Prostate gland (tissue), 2 donors: ENCODE measurements at regions not wholly inside any gene's neighbourhood (a gene's known extent, or its start where the extent isn't known, plus 50 kb on each side); places are given as distances from the start of the nearest gene placed in this dataset.

ENCODE experiments used
- DNase-seq: peaks from one replicate; pipeline ENCODE4 v3.0.0-alpha.2; 2019; ENCODE audit warnings: low spot score
- H3K27ac ChIP-seq, 2 donors: fragments of 200-600 bp; sonication (generic); 2 replicates each; pipeline ENCODE4 v1.5.1; 2017 to 2019
- H3K27me3 ChIP-seq: fragments of 200-600 bp; sonication (generic); replicated peaks from 2 replicates; pipeline ENCODE4 v1.5.1; 2019; ENCODE audit not compliant: insufficient read depth
- H3K36me3 ChIP-seq, 2 donors: fragments of 200-600 bp; sonication (generic); 1 replicate in 1 of 2; 2 replicates in 1 of 2; pipeline versions ENCODE4 v1.5.1 to v1.8.1; 2017 to 2019
- H3K4me1 ChIP-seq: fragments of 200-600 bp; sonication (generic); replicated peaks from 2 replicates; pipeline ENCODE4 v1.5.1; 2019
- H3K4me3 ChIP-seq, 2 donors: fragments of 200-600 bp; sonication (generic); 2 replicates each; pipeline ENCODE4 v1.5.1; 2017 to 2019
- H3K9me3 ChIP-seq: fragments of 200-600 bp; sonication (generic); 2 replicates; pipeline ENCODE4 v1.5.1; 2017
- POLR2A ChIP-seq: fragments of 450-650 bp; IDR thresholded peaks from one replicate; pipeline ENCODE4 v1.6.1; 2016; ENCODE audit warnings: antibody characterized with exemption, mild to moderate bottlenecking
- POLR2AphosphoS5 ChIP-seq: sonication (generic); formaldehyde crosslinking; IDR thresholded peaks from one replicate; pipeline ENCODE4 v1.6.1; 2017; ENCODE audit warnings: antibody characterized with exemption
- WGBS: methylation state at CpG from one replicate; pipeline ENCODE4 v1.1.5; 2018; 5-methylcytosine and 5-hydroxymethylcytosine counted together
- intact Hi-C: fragments of 100-400 bp; cut with DNase I; formaldehyde crosslinking; loops from one replicate; pipeline ENCODE4 v1.14.2; 2022
- TF ChIP-seq, protein P1 (sequence below), 4 experiments: fragments of 200-600 bp in 2 of 4; fragments of 450-650 bp in 2 of 4; sonication (generic) in 2 of 4; IDR thresholded peaks; 1 replicate in 3 of 4; 2 replicates in 1 of 4; pipeline ENCODE4 v1.5.1; 2016 to 2019; ENCODE audit warnings: antibody characterized with exemption in 4 of 4, mild to moderate bottlenecking in 2 of 4, moderate library complexity in 2 of 4

DNA sequence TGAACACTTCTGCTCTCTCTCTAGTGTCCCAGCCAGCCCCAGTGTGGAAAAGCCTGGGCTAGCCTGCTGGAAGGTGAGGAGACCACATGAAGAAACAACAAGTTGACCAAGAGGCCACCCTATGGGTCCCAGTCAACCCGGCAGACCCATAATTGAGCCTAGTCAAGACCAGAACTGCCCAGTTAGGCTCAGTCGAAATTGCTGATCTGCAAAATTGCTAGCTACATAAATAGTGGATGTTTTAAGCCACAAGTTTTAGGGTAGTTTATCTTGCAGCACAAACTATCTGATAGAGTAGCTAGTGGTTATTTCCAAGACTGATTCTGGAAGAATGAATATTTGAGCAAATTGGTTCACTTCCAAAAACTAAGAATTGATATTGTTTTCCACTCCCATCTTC is 82.3 kb upstream of the CCDC112 start:
- TF ChIP-seq POLR2AphosphoS5 (no peak), POLR2A (no peak)
- TF ChIP-seq, protein P1, sequence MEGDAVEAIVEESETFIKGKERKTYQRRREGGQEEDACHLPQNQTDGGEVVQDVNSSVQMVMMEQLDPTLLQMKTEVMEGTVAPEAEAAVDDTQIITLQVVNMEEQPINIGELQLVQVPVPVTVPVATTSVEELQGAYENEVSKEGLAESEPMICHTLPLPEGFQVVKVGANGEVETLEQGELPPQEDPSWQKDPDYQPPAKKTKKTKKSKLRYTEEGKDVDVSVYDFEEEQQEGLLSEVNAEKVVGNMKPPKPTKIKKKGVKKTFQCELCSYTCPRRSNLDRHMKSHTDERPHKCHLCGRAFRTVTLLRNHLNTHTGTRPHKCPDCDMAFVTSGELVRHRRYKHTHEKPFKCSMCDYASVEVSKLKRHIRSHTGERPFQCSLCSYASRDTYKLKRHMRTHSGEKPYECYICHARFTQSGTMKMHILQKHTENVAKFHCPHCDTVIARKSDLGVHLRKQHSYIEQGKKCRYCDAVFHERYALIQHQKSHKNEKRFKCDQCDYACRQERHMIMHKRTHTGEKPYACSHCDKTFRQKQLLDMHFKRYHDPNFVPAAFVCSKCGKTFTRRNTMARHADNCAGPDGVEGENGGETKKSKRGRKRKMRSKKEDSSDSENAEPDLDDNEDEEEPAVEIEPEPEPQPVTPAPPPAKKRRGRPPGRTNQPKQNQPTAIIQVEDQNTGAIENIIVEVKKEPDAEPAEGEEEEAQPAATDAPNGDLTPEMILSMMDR (IDR thresholded peaks at IDR 0.05) = no peak

DNA sequence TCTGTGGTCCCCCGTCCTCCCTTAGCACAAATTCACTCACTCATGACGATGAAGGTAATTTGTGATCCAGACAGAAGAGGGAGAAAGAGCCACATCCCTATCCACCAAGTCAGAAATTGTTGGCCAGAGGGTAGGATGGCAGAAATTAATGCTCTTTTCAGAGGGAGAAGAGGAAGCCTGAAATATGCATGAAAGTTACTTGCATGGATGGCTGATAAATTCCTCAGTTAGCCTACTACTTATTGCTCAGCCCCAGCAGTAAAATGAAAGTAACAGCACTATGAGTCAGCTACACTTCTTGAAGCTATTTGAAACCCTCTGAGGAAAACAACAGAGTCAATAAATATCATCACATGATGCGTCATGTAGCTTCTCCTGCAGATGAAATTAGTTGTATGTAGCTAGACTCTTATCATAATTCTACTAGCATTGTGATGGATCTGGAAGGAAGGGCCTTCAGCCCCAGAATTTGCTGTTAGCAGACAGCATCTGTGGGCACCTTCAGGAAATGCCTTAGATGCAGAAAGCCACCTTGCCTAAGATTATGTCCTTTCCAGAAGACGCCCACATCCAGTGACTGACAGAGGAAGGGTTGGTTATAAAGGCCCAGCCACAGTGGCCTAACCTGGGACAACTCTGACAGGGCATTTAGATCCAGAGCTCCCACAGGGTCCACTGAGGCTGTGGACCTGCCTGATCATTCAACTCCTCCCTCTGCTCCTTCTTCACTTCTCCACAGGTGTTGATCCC is 81.2 kb upstream of the CCDC112 start:
- no peaks in the 10 kb centered on the region for H3K4me1 ChIP-seq
- intact Hi-C loops = loop anchor here (5.0 kb wide), 1 partner anchor 210 kb away; no protein-coding TSS in a partner anchor
- DNase-seq = no peak
- no peak overlapping the region for H3K27ac ChIP-seq
- H3K36me3 ChIP-seq = no peaks in the 10 kb centered on the region
- 65% methylated on average over 4 of the region's 4 CpGs for WGBS
- no peaks in the 10 kb centered on the region for H3K27me3 ChIP-seq
- no peaks in the 10 kb centered on the region for H3K9me3 ChIP-seq
- no peak overlapping the region for H3K4me3 ChIP-seq
- TF ChIP-seq, protein P1 (IDR thresholded peaks at IDR 0.05) = peak in 2 of 4 experiments; percentile 16 to 23
- no peak for TF ChIP-seq POLR2A

More for the DNA sequence above, 82.3 kb upstream of the CCDC112 start:
- no peaks in the 10 kb centered on the region for H3K27me3 ChIP-seq
- H3K36me3 ChIP-seq = no peaks in the 10 kb centered on the region
- H3K4me3 ChIP-seq = no peak overlapping the region
- H3K9me3 ChIP-seq = no peaks in the 10 kb centered on the region
- H3K27ac ChIP-seq = no peak overlapping the region
- intact Hi-C loops = loop anchor here (5.0 kb wide), 1 partner anchor 209 kb away; no protein-coding TSS in a partner anchor
- H3K4me1 ChIP-seq = no peaks in the 10 kb centered on the region
- no peak for DNase-seq
- WGBS = 90% methylated on average over 2 of the region's 2 CpGs

DNA sequence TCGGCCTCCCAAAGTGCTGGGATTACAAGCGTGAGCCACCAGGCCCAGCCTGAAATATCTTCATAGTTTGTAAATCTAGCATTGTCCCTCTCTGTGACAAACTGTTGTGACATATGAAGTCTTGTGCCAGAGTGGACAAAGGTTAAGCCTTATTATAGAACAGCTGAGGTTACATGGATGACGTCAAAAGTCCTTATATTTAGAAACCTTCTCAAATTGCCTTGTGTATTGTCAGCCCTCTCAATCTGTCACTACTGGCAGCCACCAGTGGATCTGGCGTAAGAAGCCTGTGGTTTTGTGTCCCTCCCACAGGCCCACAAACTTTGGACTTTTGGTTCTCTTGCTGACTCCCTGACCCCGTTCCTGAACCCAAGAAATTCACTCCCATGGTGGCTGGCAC is 79.4 kb upstream of the CCDC112 start:
- H3K9me3 ChIP-seq = no peaks in the 10 kb centered on the region
- DNase-seq = no peak
- intact Hi-C loops = loop anchor here (5.0 kb wide), 1 partner anchor 211 kb away; no protein-coding TSS in a partner anchor
- H3K36me3 ChIP-seq = no peaks in the 10 kb centered on the region
- H3K4me1 ChIP-seq = no peaks in the 10 kb centered on the region
- no peak overlapping the region for H3K4me3 ChIP-seq
- TF ChIP-seq POLR2A = no peak
- TF ChIP-seq, protein P1 (IDR thresholded peaks at IDR 0.05) = no peak
- no peak for TF ChIP-seq POLR2AphosphoS5
- no peak overlapping the region for H3K27ac ChIP-seq
- WGBS = 82% methylated on average over 5 of the region's 5 CpGs
- H3K27me3 ChIP-seq = no peaks in the 10 kb centered on the region

DNA sequence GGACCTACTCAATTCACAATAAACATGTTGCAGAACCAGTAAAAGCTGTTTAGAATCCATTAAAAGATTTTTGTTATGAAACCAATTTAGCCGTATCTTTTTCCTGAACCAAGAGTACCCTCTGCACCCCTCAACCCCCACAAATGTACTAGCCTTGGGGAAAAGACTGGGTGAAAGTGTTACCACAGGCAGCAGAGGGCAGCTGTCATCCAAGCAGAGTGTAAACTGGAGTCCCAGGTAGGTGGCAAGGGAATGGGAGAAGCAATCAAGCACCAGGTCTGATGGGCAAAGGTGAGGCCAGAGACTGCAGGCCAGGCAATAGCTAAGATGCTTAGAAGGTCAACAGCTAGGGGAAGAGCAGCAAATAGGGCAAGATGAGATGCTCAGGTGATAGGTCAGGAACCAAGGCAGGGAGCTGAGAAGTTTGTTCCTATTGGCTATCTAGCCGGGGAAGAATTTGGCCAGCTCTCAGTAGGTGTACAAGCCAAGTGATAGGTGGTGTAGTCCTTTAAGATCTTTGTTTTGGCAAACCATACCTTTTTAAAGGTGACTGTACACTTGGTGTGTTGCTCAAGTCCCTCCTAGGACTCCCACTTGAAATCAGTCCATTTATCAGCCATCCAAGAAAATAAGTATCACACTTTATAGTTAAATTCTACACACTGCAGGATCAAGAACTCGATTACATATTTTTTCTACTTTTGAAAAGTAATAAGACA is 77.8 kb upstream of the CCDC112 start:
- Histone ChIP-seq H3K36me3 (no peaks in the 10 kb centered on the region), H3K4me3 (no peak overlapping the region), H3K27me3 (no peaks in the 10 kb centered on the region), H3K27ac (no peak overlapping the region), H3K4me1 (no peaks in the 10 kb centered on the region), H3K9me3 (no peaks in the 10 kb centered on the region)
- intact Hi-C loops = no loop called here
- WGBS = 78% methylated on average over 3 of the region's 3 CpGs
- DNase-seq = no peak
- TF ChIP-seq POLR2AphosphoS5 (no peak), POLR2A (no peak)
- TF ChIP-seq, protein P1 (IDR thresholded peaks at IDR 0.05) = peak in 1 of 4 experiments; percentile 8
